ENCODE measurements at regions not wholly inside any gene's neighbourhood (a gene's known extent, or its start where the extent isn't known, plus 50 kb on each side); places are given as distances from the start of the nearest gene placed in this dataset.

- in situ Hi-C loops (cut with MboI; ENCODE audit: low pct_unique_long_range_greater_than_20kb, low sequenced_read_pairs, unreplicated experiment): no loop called here
- no peak for DNase-seq (ENCODE audit: low spot score)
- TF ChIP-seq CTCF (IDR thresholded peaks at IDR 0.05; ENCODE audit: extremely low read depth, insufficient read depth, missing control alignments): no peak
Measured at GRCh38 chr12:105933671-105934665, 204.8 kb downstream of the NUAK1 start.

- TF ChIP-seq CTCF (IDR thresholded peaks at IDR 0.05; ENCODE audit: extremely low read depth, insufficient read depth, missing control alignments): no peak
- in situ Hi-C loops (cut with MboI; ENCODE audit: low pct_unique_long_range_greater_than_20kb, low sequenced_read_pairs, unreplicated experiment): no loop called here
- DNase-seq (ENCODE audit: low spot score): no peak
Measured at GRCh38 chr12:105935106-105935505, 203.6 kb downstream of the NUAK1 start.

- no peak for TF ChIP-seq CTCF (IDR thresholded peaks at IDR 0.05; ENCODE audit: extremely low read depth, insufficient read depth, missing control alignments)
- in situ Hi-C loops (cut with MboI; ENCODE audit: low pct_unique_long_range_greater_than_20kb, low sequenced_read_pairs, unreplicated experiment): no loop called here
- DNase-seq (ENCODE audit: low spot score): no peak
Measured at GRCh38 chr12:105935981-105936380, 202.8 kb downstream of the NUAK1 start.

- DNase-seq (ENCODE audit: low spot score): no peak
- in situ Hi-C loops (cut with MboI; ENCODE audit: low pct_unique_long_range_greater_than_20kb, low sequenced_read_pairs, unreplicated experiment): no loop called here
- no peak for TF ChIP-seq CTCF (IDR thresholded peaks at IDR 0.05; ENCODE audit: extremely low read depth, insufficient read depth, missing control alignments)
Measured at GRCh38 chr12:105936496-105936895, 202.3 kb downstream of the NUAK1 start.

- no peak for TF ChIP-seq CTCF (IDR thresholded peaks at IDR 0.05; ENCODE audit: extremely low read depth, insufficient read depth, missing control alignments)
- DNase-seq (ENCODE audit: low spot score): no peak
- in situ Hi-C loops (cut with MboI; ENCODE audit: low pct_unique_long_range_greater_than_20kb, low sequenced_read_pairs, unreplicated experiment): no loop called here
Measured at GRCh38 chr12:105937009-105937408, 201.7 kb downstream of the NUAK1 start.

GRCh38 chr12:105939181-105939721, 199.5 kb downstream of the NUAK1 start:
- in situ Hi-C loops (cut with MboI; ENCODE audit: low pct_unique_long_range_greater_than_20kb, low sequenced_read_pairs, unreplicated experiment): no loop called here
- no peak for DNase-seq (ENCODE audit: low spot score)
- TF ChIP-seq CTCF (IDR thresholded peaks at IDR 0.05; ENCODE audit: extremely low read depth, insufficient read depth, missing control alignments): no peak

All from GM13977 (cell line).